ENCODE measurements at regions not wholly inside any gene's neighbourhood (a gene's known extent, or its start where the extent isn't known, plus 50 kb on each side); places are given as distances from the start of the nearest gene placed in this dataset.

DNA sequence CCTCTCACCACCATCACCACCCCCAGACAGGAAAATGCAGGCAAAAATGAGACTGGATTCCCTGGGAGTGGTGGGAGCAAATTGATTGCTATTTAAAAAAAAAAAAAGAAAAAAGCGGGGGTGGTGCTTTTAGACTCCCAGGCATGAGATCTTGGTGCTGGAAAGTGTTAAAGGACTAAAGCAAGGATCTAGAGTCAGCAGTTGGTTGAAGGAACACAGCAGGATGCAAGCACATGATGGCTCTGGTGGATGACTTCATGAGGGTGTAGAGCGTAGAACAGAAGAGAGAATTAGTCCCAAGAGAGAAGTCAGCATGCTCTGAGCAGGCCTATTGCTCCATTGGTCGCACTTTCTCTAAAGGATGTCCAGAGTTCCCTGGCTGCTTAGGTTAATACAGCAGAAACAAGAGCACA, 183.8 kb upstream of the HMGA2 start:
- TF ChIP-seq, protein P1, sequence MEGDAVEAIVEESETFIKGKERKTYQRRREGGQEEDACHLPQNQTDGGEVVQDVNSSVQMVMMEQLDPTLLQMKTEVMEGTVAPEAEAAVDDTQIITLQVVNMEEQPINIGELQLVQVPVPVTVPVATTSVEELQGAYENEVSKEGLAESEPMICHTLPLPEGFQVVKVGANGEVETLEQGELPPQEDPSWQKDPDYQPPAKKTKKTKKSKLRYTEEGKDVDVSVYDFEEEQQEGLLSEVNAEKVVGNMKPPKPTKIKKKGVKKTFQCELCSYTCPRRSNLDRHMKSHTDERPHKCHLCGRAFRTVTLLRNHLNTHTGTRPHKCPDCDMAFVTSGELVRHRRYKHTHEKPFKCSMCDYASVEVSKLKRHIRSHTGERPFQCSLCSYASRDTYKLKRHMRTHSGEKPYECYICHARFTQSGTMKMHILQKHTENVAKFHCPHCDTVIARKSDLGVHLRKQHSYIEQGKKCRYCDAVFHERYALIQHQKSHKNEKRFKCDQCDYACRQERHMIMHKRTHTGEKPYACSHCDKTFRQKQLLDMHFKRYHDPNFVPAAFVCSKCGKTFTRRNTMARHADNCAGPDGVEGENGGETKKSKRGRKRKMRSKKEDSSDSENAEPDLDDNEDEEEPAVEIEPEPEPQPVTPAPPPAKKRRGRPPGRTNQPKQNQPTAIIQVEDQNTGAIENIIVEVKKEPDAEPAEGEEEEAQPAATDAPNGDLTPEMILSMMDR (IDR thresholded peaks at IDR 0.05; ENCODE audit: insufficient read depth, low read length, poor library complexity, severe bottlenecking): no peak
- no peak for TF ChIP-seq EZH2phosphoT487 (conservative IDR thresholded peaks at IDR 0.05; ENCODE audit: low read length)
